Putamen (tissue), 1 donor: ENCODE measurements at regions not wholly inside any gene's neighbourhood (a gene's known extent, or its start where the extent isn't known, plus 50 kb on each side); places are given as distances from the start of the nearest gene placed in this dataset.
"Not testable (repeated sequence)": the region's sequence is repeated elsewhere in the genome, so short reads cannot be mapped to it uniquely, and the experiment has no call there.

Source experiments
- DNase-seq: peaks from one replicate; pipeline ENCODE4 v3.0.0-alpha.2; 2016; ENCODE audit warnings: low spot score

DNA sequence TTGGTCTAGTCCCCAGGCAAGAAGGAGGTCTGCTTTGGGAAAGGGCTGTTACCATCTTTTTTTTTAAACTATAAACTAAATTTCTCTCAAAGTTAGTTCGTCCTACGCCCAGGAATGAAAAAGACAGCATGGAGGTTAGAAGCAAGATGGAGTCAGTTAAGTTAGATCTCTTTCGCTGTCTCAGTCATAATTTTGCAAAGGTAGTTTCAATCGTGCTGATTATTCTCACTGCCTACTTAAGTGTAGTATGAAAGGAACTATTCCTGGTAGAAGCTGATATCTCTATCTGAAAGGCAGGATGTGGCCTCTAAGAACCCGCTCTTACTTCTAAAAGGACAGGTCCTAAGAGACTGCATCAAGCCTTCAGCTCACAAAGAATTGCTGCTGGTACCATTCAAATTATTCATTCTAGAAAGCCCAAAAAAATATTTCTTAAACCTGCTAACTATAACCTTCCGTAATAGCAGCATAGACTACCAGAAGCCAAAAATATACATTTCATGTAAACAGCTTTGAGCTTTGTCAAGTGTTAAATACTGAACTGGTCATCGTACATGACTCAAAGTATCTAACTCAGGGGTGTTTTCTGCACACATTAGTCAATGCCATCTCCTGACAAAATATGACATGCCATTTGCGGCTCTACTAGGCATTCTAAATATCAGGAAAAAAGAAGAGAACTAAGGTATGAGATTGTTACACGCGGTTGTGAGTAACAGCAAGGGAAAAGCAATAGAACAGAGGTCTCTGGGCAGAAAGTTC lies 96.0 kb upstream of the CCDC80 start:
- DNase-seq = no peak

DNA sequence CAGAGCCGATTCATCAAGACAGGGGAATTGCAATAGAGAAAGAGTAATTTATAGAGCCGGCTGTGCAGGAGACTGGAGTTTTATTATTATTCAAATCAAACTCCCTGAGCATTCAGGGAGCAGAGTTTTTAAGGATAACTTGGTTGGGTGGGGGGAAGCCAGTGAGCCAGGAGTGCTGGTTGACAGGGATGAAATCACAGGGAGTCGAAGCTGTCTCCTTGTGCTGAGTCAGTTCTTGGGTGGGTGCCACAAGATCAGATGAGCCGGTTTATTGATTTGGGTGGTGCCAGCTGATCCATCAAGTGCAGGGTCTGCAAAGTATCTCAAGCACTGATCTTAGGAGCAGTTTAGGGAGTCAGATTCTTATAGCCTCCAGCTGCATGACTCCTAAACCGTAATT lies 95.4 kb upstream of the CCDC80 start:
- no peak for DNase-seq

DNA sequence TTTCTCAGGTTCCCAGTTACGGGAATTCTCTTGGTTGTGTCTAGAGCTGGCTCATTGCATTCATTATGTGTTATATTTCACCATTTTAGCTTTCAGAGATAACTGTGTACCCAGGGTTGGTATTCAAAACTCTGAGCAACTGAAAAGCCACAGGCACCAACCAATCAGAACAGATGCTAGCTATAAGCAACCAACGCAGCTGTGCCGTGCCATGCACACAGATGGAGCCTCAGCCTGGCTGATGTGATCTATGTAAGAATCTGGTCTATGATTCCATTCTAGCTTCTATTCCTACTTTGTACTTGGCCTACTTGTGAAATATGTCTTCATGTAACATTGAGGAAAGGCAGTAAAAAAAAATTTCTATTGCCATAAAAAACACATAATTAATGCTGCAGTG lies 95.0 kb upstream of the CCDC80 start:
- no peak for DNase-seq

DNA sequence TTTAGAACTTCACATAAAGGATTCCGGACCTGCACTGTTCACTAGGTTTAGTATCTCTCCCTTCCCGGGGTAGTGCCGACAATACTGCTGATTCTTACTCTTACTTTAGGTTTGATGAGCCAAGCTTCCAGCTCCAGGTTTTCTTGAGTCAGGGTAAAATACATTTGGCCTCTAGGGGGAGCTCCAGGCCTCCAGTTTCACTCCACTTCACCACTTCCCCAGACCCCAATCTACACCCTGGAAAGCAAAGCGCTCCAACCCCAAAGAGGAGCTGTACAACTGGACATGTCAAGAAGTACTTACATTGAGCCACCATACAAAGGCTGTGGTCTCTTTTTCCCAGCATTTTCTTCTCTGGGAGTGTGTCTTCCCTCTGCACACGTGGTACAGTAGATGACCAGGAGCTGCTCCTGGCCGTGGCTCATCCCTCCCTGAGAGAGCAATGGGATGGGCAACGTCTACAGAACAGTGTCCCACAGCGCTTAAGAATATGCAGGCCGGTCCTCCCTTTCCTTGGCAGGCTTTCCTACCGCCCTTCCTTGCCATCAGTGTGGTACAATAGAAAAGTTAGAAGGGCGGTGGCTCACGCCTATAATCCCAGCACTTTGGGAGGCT lies 93.9 kb upstream of the CCDC80 start:
- peak; percentile 18 for DNase-seq

DNA sequence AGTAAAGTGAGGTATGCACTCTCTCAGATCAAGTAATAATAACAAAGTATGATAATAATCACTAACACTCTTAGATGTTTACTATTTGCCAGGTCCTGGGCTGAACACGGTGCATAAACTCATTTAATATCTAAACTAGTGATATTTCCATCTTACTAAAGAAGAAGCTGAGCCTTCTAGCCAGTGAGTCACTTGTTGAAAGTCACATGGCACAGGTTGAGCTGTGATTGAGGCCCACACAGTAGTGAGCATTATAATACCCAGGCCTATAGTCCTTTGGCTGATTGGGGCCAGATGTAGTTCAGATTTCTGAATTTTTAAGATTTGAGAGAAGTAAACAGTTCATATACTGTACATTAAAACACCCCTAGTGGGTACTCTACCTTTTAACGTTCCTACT lies 93.2 kb upstream of the CCDC80 start:
- DNase-seq = no peak

DNA sequence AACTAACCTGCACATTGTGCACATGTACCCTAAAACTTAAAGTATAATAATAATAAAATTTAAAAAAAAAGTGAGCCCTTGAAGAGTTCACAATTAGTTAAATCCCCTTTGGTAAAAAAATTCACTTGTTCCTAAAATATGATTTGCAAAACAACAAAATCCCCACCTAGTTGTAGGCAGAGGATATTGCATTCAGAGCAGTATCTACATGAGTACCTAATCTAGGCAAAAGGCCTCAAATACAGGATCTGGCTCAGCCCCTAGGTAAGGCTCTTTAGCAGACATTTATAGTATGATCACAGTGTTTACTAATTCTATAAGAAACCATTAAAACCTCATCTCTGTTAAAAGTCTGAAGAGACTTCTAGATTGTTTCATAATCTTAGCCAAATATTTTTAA lies 89.3 kb upstream of the CCDC80 start:
- DNase-seq = no peak

DNA sequence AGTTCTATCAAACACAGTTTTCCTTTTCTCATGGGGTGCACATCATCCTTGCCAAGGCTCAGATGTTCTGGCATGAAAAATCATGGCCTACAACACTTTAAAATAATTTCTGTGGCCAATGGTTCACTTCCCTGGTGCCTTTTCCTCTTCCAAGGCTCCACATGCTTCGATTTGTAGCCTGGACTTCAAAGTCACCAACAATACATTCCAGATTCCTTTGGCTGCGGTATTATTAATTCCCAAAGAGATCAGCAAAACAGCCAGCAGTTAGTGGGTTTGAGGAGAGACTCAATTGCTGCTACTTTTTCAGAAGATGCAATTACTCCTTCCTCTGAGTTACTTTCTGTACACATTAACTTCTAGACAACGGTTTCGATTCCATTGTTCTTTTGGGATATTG lies 80.3 kb upstream of the CCDC80 start:
- DNase-seq = no peak

DNA sequence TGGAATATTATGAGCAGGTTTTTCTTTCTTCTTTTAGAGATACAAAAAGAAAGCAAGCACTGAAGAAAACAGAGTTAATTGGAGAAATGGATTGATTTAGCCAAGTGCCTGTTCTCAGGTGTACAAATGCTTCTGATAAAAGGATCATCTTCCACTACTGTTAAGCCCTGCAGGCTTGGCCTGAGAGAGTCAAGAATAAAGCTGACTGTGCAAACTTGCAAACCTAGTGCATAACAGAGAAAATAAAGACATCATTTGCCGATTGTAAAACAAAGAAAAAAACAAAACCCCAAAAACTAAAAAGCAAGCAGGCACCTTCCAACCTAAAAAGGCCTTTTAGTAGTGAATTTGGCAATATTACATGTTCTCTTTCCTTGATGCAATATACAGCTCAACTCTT lies 78.0 kb upstream of the CCDC80 start:
- DNase-seq = no peak

DNA sequence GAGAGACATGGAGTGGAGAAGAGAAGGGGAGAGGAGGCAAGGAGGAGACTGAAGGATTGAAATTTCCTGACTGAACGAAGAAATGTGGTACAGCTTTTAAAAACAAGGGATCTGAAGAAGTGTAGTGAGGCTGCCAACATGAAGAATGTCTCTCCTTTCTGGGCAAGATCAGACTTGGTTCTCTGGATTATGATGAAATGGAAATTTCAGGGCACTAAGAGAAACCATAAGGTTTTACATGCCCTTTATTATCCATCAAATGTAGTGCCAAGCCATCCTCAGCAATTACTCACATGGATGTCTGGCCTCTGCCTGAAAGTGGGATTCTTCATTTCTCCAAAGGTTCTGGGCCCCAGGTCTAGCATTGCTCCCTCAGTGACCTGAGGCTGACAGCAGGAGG lies 77.6 kb upstream of the CCDC80 start:
- DNase-seq = no peak

DNA sequence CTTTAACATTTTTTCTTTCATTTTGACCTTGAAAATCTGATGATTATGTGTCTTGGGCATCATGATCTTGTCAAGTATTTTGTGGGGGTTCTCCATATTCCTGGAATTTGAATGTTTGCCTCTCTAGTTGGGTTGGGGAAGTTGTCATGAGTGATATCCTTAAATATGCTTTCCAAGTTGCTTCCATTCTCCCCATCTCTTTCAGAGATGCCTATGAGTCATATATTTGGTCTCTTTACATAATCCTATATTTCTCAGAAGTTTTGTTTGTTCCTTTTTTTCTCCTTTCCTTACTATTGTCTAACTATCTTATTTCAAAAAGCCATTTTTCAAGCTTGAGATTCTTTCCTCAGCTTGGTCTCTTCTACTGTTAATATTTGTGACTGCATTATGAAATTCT lies 69.0 kb upstream of the CCDC80 start:
- DNase-seq = no peak

DNA sequence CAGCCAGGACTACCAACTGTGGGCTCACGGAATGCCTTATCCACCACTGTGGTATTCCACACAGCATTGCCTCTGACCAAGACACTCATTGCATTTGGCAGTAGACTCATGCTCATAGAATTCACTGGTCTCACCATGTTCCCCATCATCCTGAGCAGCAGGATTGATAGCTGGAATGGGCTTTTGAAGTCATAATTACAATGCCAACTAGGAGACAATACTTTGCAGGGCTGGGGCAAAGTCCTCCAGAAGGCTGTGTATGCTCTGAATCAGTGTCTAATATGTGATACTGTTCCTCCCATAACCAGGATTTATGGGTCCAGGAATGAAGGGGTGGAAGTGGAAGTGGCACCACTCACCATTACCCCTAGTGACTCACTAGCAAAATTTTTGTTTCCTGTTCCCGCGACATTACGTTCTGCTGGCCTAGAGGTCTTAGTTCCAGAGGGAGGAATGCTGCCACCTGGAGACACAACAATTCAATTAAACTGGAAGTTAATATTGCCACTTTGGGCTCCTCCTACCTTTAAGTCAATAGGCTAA lies 58.6 kb upstream of the CCDC80 start:
- no peak for DNase-seq

DNA sequence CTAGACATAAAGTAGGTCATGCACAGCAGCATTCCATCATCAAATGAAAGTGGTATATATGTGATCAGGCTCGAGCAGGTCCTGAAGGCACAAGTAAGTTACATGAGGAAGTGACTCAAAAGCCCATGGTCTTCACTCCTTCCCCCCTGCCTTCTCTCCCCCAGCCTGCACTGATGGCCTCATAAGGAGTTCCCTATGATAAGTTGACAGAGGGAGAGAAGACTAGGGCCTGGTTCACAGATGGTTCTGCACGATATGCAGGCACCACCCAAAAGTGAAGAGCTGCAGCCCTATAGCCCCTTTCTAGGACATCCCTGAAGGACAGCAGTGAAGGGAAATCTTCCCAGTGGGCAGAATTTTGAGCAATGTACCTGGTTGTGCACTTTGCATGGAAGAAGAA lies 57.5 kb upstream of the CCDC80 start:
- not testable (repeated sequence) for DNase-seq

DNA sequence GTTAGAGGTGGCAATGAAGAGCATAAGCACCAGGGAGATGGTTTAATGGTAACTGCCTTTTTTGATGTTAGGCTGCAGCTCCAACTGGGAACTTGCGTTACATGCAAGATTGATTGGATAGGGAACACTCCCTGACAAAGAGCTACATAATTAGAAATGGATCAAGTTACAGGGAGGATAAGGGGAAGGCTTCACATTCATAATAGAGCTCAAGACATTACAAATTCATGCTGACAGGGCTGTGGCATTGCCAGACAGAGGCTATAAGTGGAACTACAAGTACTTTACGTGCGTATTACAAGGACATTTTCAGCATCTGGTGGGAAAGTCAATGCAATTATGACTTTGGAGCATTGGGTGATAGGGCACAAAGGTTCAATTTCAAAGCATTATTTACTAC lies 55.3 kb upstream of the CCDC80 start:
- DNase-seq = not testable (repeated sequence)

DNA sequence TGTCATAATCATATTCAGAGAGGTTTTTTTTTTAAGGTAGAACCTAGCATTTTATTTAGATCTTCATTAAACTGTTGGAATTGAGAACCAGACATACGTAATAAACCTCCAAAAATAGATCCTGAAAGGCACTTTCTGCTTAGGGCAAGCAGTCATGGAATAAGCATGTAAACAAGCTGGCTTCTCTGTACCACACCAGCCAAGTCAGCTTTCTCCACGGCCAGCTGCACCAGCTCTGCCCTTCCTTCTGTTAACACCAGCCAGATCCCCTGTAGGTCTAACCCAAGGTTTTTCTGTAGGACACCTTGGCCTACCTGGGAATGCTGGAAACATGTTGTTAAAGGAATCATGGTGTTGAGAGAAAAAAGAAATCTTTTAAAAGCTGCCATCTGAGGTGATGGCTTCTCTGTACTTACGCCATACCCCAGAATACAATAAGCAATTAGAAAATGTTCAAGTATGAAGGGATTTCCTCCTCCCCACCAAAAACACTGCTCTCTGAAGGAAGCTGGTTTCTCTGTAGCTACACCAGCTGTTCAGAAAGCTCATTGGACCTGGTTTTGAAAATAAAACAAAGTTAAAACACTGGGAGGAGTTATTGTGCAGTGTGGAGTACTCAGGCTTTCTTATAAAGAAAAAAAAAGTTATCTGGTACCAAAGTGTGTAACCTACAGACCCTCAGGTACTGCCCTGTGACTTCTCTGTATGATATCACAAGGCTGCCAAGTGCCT lies 54.6 kb upstream of the CCDC80 start:
- not testable (repeated sequence) for DNase-seq

DNA sequence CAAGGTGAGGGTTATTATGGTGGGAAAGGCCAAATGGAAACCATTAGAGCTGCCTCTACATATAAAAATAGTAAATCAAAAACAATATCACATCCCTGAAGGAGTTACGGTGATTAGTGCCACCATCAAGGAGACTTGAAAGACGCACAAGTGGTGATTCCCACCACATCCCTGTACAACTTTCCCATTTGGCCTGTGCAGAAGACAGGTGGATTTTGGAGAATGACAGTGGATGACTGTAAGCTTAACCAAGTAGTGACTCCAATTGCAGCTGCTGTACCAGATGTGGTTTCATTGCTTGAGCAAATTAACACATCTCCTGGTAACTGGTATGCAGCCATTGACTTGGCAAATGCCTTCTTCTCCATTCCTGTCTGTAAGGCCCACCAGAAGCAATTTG lies 54.0 kb upstream of the CCDC80 start:
- DNase-seq = not testable (repeated sequence)

DNA sequence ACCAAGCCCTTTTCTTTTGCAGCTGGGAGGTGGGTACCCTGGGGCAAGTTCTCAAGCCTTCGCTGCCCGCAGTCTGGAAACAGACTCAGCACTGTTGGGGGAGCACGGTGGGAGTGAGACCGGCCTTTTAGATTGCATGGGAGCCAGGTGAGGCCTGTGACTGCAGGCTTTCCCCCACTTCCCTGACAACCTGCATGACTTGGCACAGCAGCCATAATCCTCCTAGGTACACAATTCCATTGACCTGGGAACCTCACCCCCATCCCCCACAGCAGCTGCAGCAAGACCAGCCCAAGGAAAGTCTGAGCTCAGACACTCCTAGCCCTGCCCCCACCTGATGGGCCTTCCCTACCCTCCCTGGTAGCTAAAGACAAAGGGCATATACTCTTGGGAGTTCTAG lies 52.2 kb upstream of the CCDC80 start:
- DNase-seq = no peak
